IMR-90 (cell line): ENCODE measurements at regions not wholly inside any gene's neighbourhood (a gene's known extent, or its start where the extent isn't known, plus 50 kb on each side); places are given as distances from the start of the nearest gene placed in this dataset.

Experiments used
- ATAC-seq: fragments of 200-7000 bp; cut with Tn5 transposase; 2 replicates; pipeline ENCODE4 v1.9.1; 2020; ENCODE audit warnings: low read depth, mild to moderate bottlenecking, moderate library complexity
- BruUV-seq: library from RNA; stranded (reverse); fragments of 400-500 nt; replicated peaks from 2 replicates; lab custom pipeline; 2021; lab: Mats Ljungman, UMichigan
- CTCF ChIA-PET: fragments of 300-600 bp; formaldehyde crosslinking; extraction: SDS; loops from one replicate; lab custom pipeline; 2021; ENCODE audit warnings: antibody characterized with exemption; lab: Yijun Ruan, JAX
- POLR2A ChIA-PET: fragments of 300-600 bp; sonication (Branson Sonifier 250); formaldehyde crosslinking; loops from one replicate; lab custom pipeline; 2022; ENCODE audit warnings: antibody characterized with exemption; ENCODE audit not compliant: unreplicated experiment; lab: Charles Lee
- DNase-seq: peaks from one replicate; pipeline ENCODE4 v3.0.0; 2013
- H2AFZ ChIP-seq: replicated peaks from 2 replicates; pipeline ENCODE3; 2013; ENCODE audit warnings: low read length, mild to moderate bottlenecking; ENCODE audit not compliant: poor library complexity
- H2AK5ac ChIP-seq: 2 replicates; pipeline ENCODE4 v1.6.1; 2013; ENCODE audit warnings: low read depth, low read length, inconsistent platforms
- H2AK9ac ChIP-seq: replicated peaks from 2 replicates; pipeline ENCODE3; 2013; ENCODE audit warnings: mild to moderate bottlenecking, low read depth, low read length, moderate library complexity; ENCODE audit not compliant: poor library complexity
- H2BK120ac ChIP-seq: 2 replicates; pipeline ENCODE4 v1.6.1; 2013; ENCODE audit warnings: low read depth, low read length, inconsistent platforms
- H2BK15ac ChIP-seq: 3 replicates; pipeline ENCODE4 v1.6.1; 2013; ENCODE audit warnings: low read depth, low read length, inconsistent platforms
- H2BK20ac ChIP-seq: 2 replicates; pipeline ENCODE4 v1.6.1; 2013; ENCODE audit warnings: low read depth, mild to moderate bottlenecking, inconsistent platforms, low read length, moderate library complexity
- H2BK5ac ChIP-seq: 2 replicates; pipeline ENCODE4 v1.6.1; 2013; ENCODE audit warnings: mild to moderate bottlenecking, low read depth, low read length, inconsistent platforms; ENCODE audit not compliant: poor library complexity, severe bottlenecking
- H3K14ac ChIP-seq: replicated peaks from 2 replicates; pipeline ENCODE4 v1.6.1; 2013; ENCODE audit warnings: low read depth, low read length, inconsistent platforms
- H3K18ac ChIP-seq: 2 replicates; pipeline ENCODE4 v1.6.1; 2013; ENCODE audit warnings: low read depth, low read length, control low read depth
- H3K23ac ChIP-seq: 2 replicates; pipeline ENCODE4 v1.6.1; 2013; ENCODE audit warnings: low read depth, low read length, inconsistent platforms
- H3K27ac ChIP-seq: 2 replicates; pipeline ENCODE4 v1.5.1; 2013; ENCODE audit warnings: mild to moderate bottlenecking, control low read depth, low read length; ENCODE audit not compliant: insufficient read depth
- H3K27me3 ChIP-seq: 2 replicates; pipeline ENCODE4 v1.6.1; 2013; ENCODE audit warnings: low read length; ENCODE audit not compliant: control insufficient read depth, insufficient read depth
- H3K36me3 ChIP-seq: 2 replicates; pipeline ENCODE4 v1.6.1; 2013; ENCODE audit warnings: low read length, mixed read lengths; ENCODE audit not compliant: control insufficient read depth, insufficient read depth
- H3K4ac ChIP-seq: 2 replicates; pipeline ENCODE4 v1.6.1; 2013; ENCODE audit warnings: low read depth, low read length, inconsistent platforms
- H3K4me1 ChIP-seq: 2 replicates; pipeline ENCODE4 v1.6.1; 2013; ENCODE audit warnings: low read length, mixed read lengths; ENCODE audit not compliant: control insufficient read depth, insufficient read depth
- H3K4me2 ChIP-seq: 2 replicates; pipeline ENCODE4 v1.6.1; 2013; ENCODE audit warnings: low read depth, mild to moderate bottlenecking, control low read depth, low read length, moderate library complexity
- H3K4me3 ChIP-seq: 2 replicates; pipeline ENCODE4 v1.5.1; 2013; ENCODE audit warnings: low read depth, mild to moderate bottlenecking, control low read depth, low read length, moderate library complexity; ENCODE audit not compliant: insufficient read depth
- H3K56ac ChIP-seq: 2 replicates; pipeline ENCODE4 v1.6.1; 2013; ENCODE audit warnings: low read length, inconsistent platforms; ENCODE audit not compliant: insufficient read depth; ENCODE audit errors: extremely low read depth
- H3K79me1 ChIP-seq, 2 experiments: 2 replicates each; pipeline ENCODE4 v1.6.1; 2013; ENCODE audit warnings: low read length in 2 of 2, inconsistent platforms in 1 of 2, low read depth in 1 of 2
- H3K9ac ChIP-seq: 2 replicates; pipeline ENCODE4 v1.6.1; 2013; ENCODE audit warnings: low read depth, low read length, control low read depth
- H3K9me1 ChIP-seq: 2 replicates; pipeline ENCODE4 v1.6.1; 2013; ENCODE audit warnings: low read length, inconsistent platforms; ENCODE audit not compliant: insufficient read depth
- H3K9me3 ChIP-seq: 2 replicates; pipeline ENCODE4 v1.6.1; 2013; ENCODE audit warnings: low read length; ENCODE audit not compliant: control insufficient read depth, insufficient read depth
- H4K20me1 ChIP-seq: 2 replicates; pipeline ENCODE4 v1.6.1; 2013; ENCODE audit warnings: low read length, inconsistent platforms; ENCODE audit not compliant: insufficient read depth
- H4K5ac ChIP-seq: 2 replicates; pipeline ENCODE4 v1.6.1; 2013; ENCODE audit warnings: mild to moderate bottlenecking, low read depth, low read length, control low read depth
- H4K8ac ChIP-seq, 2 experiments: 2 replicates each; pipeline ENCODE4 v1.6.1; 2013; ENCODE audit warnings: low read depth in 2 of 2, low read length in 2 of 2, control low read depth in 1 of 2, inconsistent platforms in 1 of 2
- H4K91ac ChIP-seq: 2 replicates; pipeline ENCODE4 v1.6.1; 2013; ENCODE audit warnings: low read depth, low read length, inconsistent platforms; ENCODE audit not compliant: insufficient read depth
- CHD1 ChIP-seq: IDR thresholded peaks from 2 replicates; pipeline ENCODE4 v1.6.1; 2012; ENCODE audit warnings: low read depth, low read length, improper control_type of control experiment
- CTCF ChIP-seq: conservative IDR thresholded peaks from 2 replicates; pipeline ENCODE4 v1.5.1; 2012; ENCODE audit warnings: mild to moderate bottlenecking, low read depth, low read length, improper control_type of control experiment
- MAFK ChIP-seq: IDR thresholded peaks from 2 replicates; pipeline ENCODE4 v1.6.1; 2012; ENCODE audit warnings: low read depth, low read length, improper control_type of control experiment
- NFE2L2 ChIP-seq: fragments of 150-350 bp; IDR thresholded peaks from 2 replicates; pipeline ENCODE4 v1.6.1; 2016; ENCODE audit warnings: low read depth, mild to moderate bottlenecking, low read length
- POLR2A ChIP-seq: IDR thresholded peaks from 2 replicates; pipeline ENCODE4 v1.6.1; 2012; ENCODE audit warnings: mild to moderate bottlenecking, low read depth, low read length
- RCOR1 ChIP-seq: IDR thresholded peaks from 2 replicates; pipeline ENCODE4 v1.6.1; 2012; ENCODE audit warnings: mild to moderate bottlenecking, low read length, improper control_type of control experiment; ENCODE audit not compliant: insufficient replicate concordance
- WGBS, 2 experiments: methylation state at CpG; one replicate each; pipeline versions ENCODE4 v1.1.5 to v1.1.7; 2013; ENCODE audit warnings: missing lambda C conversion rate in 2 of 2; ENCODE audit not compliant: insufficient read length in 1 of 2; ENCODE audit errors: extremely low coverage in 2 of 2; 5-methylcytosine and 5-hydroxymethylcytosine counted together
- dilution Hi-C: fragments of 300-500 bp; cut with HindIII; formaldehyde crosslinking; loops from one replicate; pipeline ENCODE4 v1.14.3; 2018; ENCODE audit warnings: low sequenced_read_pairs; ENCODE audit not compliant: unreplicated experiment
- in situ Hi-C: fragments of 300-500 bp; cut with MboI; formaldehyde crosslinking; loops from 3 replicates; pipeline ENCODE4 v1.14.3; 2019; ENCODE audit warnings: low sequenced_read_pairs, inconsistent platforms, mixed read lengths
- intact Hi-C: fragments of 100-400 bp; cut with micrococcal nuclease; formaldehyde crosslinking; loops from 2 replicates; pipeline ENCODE4 v1.10.0; 2022

GRCh38 chr18:9019135-9019534 is 83.4 kb upstream of the NDUFV2 start:
- no peak overlapping the region for H3K23ac ChIP-seq
- 0 out of 2 replicates have a peak overlapping the region, but pooled peaks have one; percentile 10 for H2AK5ac ChIP-seq
- no peak overlapping the region for H4K8ac ChIP-seq
- ChIA-PET POLR2A (no interaction called here), CTCF (no interaction called here)
- H2AFZ ChIP-seq: no peak overlapping the region
- no peak for ATAC-seq
- no peaks in the 10 kb centered on the region; the same call in 1 of the 2 replicates for H4K20me1 ChIP-seq
- no TSS peak for BruUV-seq
- H2BK20ac ChIP-seq: peak overlapping the region; percentile 12; the same call in 1 of the 2 replicates
- H3K36me3 ChIP-seq: no peaks in the 10 kb centered on the region
- H3K27me3 ChIP-seq: no peaks in the 10 kb centered on the region
- H3K4me2 ChIP-seq: no peak overlapping the region
- no peak overlapping the region for H4K91ac ChIP-seq
- no peak overlapping the region for H3K9ac ChIP-seq
- H3K56ac ChIP-seq: no peak overlapping the region
- 0 out of 3 replicates have a peak overlapping the region, but pooled peaks have one; percentile 33 for H2BK15ac ChIP-seq
- in situ Hi-C loops (no loop called here), intact Hi-C loops (loop anchor here (10.0 kb wide), 1 partner anchor 1086 kb away; no protein-coding TSS in a partner anchor), dilution Hi-C loops (no loop called here)
- TF ChIP-seq CTCF (no peak), POLR2A (no peak), NFE2L2 (no peak), MAFK (no peak), RCOR1 (no peak), CHD1 (no peak)
- H3K4me3 ChIP-seq: no peak overlapping the region
- peaks cover 17% of the 10 kb centered on the region for H3K4me1 ChIP-seq
- peaks cover 2% of the 10 kb centered on the region; the same call in 1 of the 2 replicates for H3K9me3 ChIP-seq
- no peak overlapping the region for H2AK9ac ChIP-seq
- DNase-seq: no peak
- no peak overlapping the region for H4K5ac ChIP-seq
- H2BK120ac ChIP-seq: no peak overlapping the region
- 0 out of 2 replicates have a peak, but pooled peaks cover 3% of the 10 kb centered on the region for H3K9me1 ChIP-seq
- H3K27ac ChIP-seq: no peak overlapping the region
- H3K79me1 ChIP-seq: no peaks in the 10 kb centered on the region; a peak in 1 of 4 replicates
- no CpG with 5 or more reads among the region's 4 CpGs for WGBS, 2 experiments
- H3K4ac ChIP-seq: no peak overlapping the region
- no peak overlapping the region for H3K18ac ChIP-seq
- H2BK5ac ChIP-seq: no peak overlapping the region
- no peak overlapping the region for H3K14ac ChIP-seq
